Glomerular visceral epithelial cell (primary cell): ENCODE measurements at regions not wholly inside any gene's neighbourhood (a gene's known extent, or its start where the extent isn't known, plus 50 kb on each side); places are given as distances from the start of the nearest gene placed in this dataset.

Experiments used
- DNase-seq: peaks from one replicate; pipeline ENCODE4 v3.0.0-alpha.2; 2016; ENCODE audit errors: extremely low spot score

GRCh38 chr5:2249026-2249425, 366.3 kb upstream of the IRX4 start:
- no peak for DNase-seq

- no peak for DNase-seq
Observed at GRCh38 chr5:2242539-2242938, 359.8 kb upstream of the IRX4 start.

GRCh38 chr5:2241842-2242241, 359.1 kb upstream of the IRX4 start:
- no peak for DNase-seq

GRCh38 chr5:2240118-2240904, 357.6 kb upstream of the IRX4 start:
- DNase-seq, result no peak

- no peak for DNase-seq
Observed at GRCh38 chr5:2239201-2239910, 356.6 kb upstream of the IRX4 start.

GRCh38 chr5:2238732-2239131, 356.0 kb upstream of the IRX4 start:
- no peak for DNase-seq

GRCh38 chr5:2227433-2227832, 344.7 kb upstream of the IRX4 start:
- DNase-seq, result no peak

- no peak for DNase-seq
Observed at GRCh38 chr5:2224689-2225088, 342.0 kb upstream of the IRX4 start.

- DNase-seq, result no peak
Observed at GRCh38 chr5:2223303-2223702, 340.6 kb upstream of the IRX4 start.

GRCh38 chr5:2222246-2222992, 339.7 kb upstream of the IRX4 start:
- no peak for DNase-seq

GRCh38 chr5:2221450-2221849, 338.7 kb upstream of the IRX4 start:
- DNase-seq, result no peak

GRCh38 chr5:2220741-2221140, 338.0 kb upstream of the IRX4 start:
- DNase-seq, result no peak

- DNase-seq, result no peak
Observed at GRCh38 chr5:2219149-2219776, 336.5 kb upstream of the IRX4 start.

- no peak for DNase-seq
Observed at GRCh38 chr5:2217219-2217618, 334.5 kb upstream of the IRX4 start.

- no peak for DNase-seq
Observed at GRCh38 chr5:2214910-2215590, 332.3 kb upstream of the IRX4 start.

GRCh38 chr5:2213121-2213730, 330.5 kb upstream of the IRX4 start:
- DNase-seq, result no peak

GRCh38 chr5:2212481-2212880, 329.8 kb upstream of the IRX4 start:
- no peak for DNase-seq

GRCh38 chr5:2208239-2208544, 325.5 kb upstream of the IRX4 start:
- no peak for DNase-seq

- DNase-seq, result no peak
Observed at GRCh38 chr5:2207416-2208238, 324.9 kb upstream of the IRX4 start.

GRCh38 chr5:2207109-2207399, 324.3 kb upstream of the IRX4 start:
- DNase-seq, result no peak
